GM12891 (cell line): ENCODE measurements at regions not wholly inside any gene's neighbourhood (a gene's known extent, or its start where the extent isn't known, plus 50 kb on each side); places are given as distances from the start of the nearest gene placed in this dataset.

Experiments
- POLR2A ChIP-seq: IDR thresholded peaks from 2 replicates; pipeline ENCODE4 v1.6.1; 2011; ENCODE audit warnings: low read depth, low read length, control low read depth
- POLR2AphosphoS5 ChIP-seq: IDR thresholded peaks from 2 replicates; pipeline ENCODE4 v1.6.1; 2011; ENCODE audit warnings: low read depth, low read length, control low read depth
- POU2F2 ChIP-seq: IDR thresholded peaks from 2 replicates; pipeline ENCODE4 v1.6.1; 2011; ENCODE audit warnings: low read depth, mild to moderate bottlenecking, control low read depth, low read length, moderate library complexity
- TAF1 ChIP-seq: IDR thresholded peaks from 2 replicates; pipeline ENCODE4 v1.6.1; 2011; ENCODE audit warnings: low read depth, low read length, control low read depth

DNA sequence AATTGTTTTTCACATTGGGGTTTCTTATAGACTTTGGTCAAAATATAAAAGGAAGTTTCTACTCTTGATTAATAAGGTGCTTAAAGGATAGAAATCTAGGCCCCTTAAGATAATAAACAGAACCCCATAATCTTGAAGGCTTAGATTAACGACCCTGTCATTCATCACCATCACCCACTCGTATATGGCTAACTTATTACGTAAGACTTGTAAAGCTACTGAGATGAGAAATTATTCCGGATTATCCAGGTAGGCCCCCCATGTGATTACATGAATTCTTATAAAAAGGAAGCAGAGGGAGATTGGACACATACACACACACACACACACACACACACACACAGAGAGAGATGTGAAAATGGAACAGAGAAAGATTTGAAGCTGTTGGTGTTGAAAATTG lies 1489.2 kb upstream of the TENM4 start:
- TF ChIP-seq POLR2A (no peak), POLR2AphosphoS5 (no peak), TAF1 (no peak), POU2F2 (no peak)
